HG02973 (cell line): ENCODE measurements at regions not wholly inside any gene's neighbourhood (a gene's known extent, or its start where the extent isn't known, plus 50 kb on each side); places are given as distances from the start of the nearest gene placed in this dataset.
"Not testable (repeated sequence)": the region's sequence is repeated elsewhere in the genome, so short reads cannot be mapped to it uniquely, and the experiment has no call there.

ENCODE experiments used
- ATAC-seq: cut with Tn5 transposase; IDR thresholded peaks from one replicate; pipeline ENCODE4 v1.9.1; 2021; ENCODE audit warnings: moderate library complexity; ENCODE audit not compliant: unreplicated experiment

DNA sequence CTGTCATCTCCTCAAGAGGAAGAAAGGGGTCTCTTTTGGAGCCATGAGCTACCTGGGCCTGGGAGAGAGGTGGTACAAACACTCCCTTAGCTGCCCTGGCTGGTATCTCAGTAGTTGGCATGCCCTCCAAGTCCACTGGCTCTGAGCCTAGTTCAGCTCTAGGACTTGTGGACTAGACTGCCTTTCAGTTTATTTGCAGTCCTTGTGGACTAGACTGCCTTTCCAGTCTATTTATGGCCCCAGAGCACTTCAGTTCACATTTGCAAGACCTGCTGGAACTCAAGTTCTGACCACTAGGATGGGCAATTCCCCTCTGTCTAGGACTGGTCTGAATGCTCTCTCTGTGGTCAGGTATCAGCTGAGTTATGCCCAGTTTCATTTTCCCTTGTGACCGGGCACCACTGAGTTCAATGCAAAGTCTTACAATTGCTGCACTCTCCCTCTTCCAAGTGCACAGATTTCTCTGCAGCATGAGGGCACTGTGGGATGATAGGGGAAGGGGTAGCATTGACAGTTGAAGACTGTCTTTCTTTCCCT is 1019.0 kb downstream of the TAF11L14 start:
- ATAC-seq = no peak

DNA sequence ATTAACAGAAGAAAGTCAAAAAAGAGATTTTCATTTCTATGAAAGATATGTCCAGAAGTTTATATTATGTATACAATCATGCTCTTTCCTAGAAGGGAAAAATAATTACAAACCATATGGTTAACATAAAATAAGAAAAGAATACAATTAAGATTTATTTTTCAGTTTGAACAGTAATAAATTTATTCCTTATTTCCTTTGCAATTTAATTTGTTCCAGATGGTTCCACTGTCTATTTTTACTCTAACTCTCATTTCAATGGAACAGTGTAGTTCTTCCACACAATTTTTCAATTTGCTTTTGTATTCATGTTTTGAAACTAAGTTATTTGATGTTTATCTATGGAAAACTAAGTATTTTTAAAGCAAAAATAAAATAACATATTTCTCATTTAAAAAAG is 1026.3 kb downstream of the TAF11L14 start:
- no peak for ATAC-seq

DNA sequence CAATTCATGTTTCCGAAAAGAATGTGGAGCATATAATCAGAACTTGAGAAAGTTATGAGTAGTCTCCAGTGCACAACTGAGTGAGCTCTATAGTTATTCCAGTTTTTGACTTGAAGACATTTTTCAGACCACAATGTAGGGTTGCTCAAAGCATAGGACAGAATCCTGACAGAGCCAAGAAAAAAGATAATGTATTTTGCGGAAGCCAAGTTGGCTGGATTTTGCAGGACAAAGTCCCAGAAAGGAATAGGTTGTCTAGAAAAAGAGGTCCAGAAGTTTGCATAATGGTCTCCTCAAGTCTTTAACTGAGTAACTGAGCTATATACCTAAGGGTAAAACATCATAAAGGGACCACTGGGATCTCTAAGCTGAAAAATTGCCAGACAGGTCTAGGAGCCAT is 1028.0 kb downstream of the TAF11L14 start:
- ATAC-seq = no peak

DNA sequence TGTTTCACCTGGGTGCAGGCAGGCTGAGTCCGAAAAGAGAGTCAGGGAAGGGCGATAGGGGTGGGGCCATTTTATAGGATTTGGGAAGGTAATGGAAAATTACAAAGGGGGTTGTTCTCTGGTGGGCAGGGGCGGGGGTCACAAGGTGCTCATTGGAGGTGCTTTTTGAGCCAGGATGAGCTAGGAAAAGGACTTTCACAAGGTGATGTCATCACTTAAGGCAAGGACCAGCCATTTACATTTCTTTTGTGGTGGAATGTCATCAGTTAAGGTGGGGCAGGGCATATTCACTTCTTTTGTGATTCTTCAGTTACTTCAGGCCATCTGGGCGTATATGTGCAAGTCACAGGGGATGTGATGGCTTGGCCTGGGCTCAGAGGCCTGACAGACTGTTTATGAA is 1040.0 kb downstream of the TAF11L14 start:
- not testable (repeated sequence) for ATAC-seq

DNA sequence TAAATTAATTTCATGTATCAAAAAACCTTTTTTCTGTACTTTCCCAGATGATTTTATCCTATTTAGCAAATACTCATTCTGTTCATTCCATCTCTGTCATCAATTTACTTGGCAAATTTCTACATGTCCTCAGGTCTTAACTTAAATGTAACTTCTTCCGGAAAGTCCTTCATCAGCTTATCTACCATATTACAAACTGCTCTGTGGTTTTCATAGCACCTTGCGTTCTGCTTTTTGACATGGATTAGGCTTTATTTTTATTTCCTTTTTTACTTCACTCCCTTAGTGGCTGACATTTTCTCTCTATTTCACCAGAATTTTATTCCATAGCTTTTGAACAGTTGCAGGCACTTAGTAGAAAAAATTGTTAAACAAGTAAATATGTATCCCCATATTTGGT is 1040.8 kb downstream of the TAF11L14 start:
- no peak for ATAC-seq

DNA sequence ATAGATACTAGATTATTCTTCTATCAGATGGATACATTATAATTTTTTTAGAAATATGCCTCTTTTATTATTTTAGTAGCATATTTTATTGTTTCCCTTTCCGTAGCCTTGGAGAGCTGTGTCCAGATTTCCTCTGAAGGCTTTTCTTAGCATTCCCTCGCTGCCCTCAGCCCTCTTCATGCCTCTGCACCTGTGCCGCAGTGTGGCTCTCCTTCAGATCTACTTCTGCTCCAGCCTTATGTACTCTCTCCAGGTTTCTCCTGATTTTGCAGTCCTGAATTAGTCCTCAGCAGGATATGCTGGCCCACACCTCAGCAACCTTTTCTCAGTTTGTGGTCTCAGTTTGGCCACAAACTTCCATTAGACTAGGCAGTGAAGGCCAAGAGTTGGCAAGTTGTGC is 1052.0 kb downstream of the TAF11L14 start:
- no peak for ATAC-seq

DNA sequence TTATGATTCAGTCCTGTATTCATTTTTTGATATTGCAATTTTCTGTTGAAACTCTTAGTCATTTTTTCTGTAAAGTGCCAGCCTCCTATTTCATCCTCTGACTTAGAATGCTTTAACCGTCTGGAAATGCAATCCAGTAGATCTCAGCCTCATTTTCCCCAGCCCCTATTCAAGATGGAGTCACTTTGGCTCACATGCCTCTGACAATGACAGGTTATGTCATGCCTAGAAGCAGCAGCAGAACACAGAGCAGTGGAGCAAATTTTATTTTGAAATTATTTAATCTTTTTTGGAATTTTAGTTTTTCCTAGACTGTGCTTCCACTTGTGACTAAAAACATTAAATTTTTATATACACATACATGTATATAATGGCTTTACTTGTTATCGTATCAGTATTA is 1053.2 kb downstream of the TAF11L14 start:
- no peak for ATAC-seq

DNA sequence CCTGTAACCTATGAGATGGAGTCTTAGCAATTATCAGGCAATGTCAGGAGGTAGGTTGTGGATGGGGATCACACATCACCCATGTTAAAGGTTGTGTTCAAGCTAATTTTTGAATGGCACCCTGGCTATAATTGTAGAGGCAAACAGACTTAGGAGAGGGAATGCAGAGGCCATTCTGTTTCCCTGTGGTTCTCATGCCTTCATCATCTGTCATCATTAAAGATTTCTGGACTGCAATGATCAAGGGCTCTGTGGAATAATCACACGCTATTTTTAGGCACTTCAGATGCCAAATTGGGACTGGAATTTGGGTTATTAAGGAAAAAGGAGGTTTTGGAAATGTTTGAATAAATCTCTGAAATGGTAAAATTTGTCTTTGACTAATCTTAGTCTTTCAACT is 1065.4 kb downstream of the TAF11L14 start:
- ATAC-seq = no peak

DNA sequence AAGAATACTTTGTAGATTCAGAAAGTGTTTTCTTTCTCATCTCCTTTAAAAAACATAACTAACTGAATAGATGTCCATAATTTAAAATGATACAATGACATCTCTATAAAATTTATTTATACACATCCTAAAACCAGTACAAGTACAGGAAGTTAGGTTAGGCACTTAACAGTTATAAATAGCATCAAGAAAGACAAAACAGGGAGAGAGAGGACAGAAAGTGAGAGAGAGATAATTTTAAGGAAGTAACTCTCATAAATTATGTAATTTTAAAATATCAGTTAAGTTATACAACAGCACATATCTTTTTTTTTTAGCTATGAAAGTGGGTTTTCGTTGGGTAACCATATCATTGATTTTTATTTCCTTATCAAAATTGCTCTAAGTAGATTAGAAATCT is 1068.6 kb downstream of the TAF11L14 start:
- no peak for ATAC-seq

DNA sequence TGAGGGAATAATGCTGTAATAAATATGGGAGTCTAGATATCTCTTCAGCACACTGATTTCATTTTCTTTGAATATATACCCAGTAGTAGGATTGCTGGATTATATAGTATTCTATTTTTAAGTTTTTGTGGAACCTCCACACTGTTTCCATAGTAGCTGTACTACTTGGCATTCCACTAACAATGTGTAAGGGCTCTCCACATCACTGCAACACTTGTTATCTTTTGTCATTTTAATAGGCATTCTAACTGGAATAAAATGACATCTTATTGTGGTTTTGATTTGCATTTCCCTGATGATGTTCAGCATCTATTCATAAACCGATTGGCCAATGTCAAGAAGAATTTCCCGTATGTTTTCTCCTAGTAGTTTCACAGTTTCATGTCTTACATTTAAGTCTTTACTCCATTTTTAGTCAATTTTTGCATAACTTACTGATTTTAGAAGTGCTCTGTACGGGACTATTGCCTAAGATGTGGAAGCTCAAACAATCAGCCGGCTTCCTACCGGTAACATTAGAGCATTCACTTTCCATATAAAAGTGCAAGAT is 1078.8 kb downstream of the TAF11L14 start:
- ATAC-seq = no peak

DNA sequence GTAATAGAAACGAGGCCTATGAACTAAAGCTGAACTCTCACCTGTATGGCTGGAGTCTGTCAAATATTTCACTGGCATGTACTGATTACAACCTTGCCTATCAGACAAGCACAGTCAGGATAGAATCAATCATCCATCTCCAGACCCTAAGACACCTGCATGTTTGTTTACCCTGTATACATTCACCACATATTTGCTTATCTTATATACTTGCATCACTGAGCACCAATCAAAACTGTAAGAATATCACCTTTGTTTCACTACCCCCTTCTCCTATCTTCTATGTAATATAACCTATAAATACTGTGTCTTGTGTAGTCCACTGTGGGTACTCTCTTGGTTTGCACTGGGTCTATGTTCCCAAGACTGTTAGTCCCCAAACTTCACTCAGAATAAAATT is 1085.7 kb downstream of the TAF11L14 start:
- ATAC-seq = peak; percentile 59

DNA sequence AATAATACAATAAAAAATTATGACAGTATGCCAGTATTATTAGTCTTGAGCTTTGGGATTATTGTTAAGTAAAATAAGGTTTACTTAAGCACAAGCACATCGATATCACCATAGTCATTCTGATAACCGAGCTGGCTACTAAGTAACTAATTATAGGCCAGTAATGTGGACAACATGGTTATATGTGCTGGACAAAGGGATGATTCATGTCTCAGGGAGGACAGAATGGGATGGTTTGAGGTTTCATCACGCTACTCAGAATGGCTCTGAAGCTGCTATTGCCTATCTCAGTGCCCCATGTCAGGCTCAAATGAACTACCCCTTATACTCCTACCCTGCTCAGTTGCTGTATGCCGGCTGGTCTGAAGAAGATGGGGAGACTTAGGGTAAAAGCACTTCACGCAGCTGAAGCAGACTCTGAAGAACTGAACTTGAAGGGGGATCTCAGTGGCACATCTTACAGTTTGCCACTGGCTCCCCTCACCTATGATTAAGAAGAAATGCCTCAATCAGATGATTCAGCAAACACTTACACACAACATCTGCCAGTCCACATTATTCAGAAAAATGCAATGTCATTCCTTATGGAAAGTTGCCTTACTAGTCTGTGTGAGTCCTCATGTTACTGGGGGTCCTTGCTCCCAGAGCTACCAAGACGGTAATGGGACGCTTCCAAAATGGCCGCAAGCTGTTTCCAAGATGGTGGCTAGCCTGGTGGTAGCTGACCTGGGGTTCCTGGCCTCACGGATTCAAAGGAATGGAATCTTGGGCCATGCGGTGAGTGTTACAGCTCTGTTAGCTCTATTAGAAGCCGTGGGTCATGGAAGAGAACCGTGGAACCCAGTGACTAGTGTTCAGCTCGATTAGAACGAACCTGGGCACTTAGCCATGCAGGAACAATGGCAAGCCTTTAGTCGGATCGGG is 1098.6 kb downstream of the TAF11L14 start:
- no peak for ATAC-seq

DNA sequence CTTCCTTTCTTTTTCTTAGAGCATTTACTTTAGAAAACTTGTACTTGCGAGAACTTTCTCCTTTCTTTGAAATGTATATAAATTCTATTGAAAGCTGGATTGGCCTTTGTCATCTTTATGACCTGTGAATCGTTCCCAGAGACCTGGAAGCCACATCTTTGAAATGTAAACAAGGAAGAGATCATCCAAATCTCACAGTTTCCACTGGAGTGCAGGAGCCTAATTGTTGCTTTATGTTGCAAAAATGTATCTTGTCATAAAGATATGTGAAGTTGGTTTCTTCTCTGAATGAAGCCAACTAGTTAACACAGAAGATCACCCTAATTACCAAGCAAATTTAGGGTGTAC is 1101.8 kb downstream of the TAF11L14 start:
- no peak for ATAC-seq

DNA sequence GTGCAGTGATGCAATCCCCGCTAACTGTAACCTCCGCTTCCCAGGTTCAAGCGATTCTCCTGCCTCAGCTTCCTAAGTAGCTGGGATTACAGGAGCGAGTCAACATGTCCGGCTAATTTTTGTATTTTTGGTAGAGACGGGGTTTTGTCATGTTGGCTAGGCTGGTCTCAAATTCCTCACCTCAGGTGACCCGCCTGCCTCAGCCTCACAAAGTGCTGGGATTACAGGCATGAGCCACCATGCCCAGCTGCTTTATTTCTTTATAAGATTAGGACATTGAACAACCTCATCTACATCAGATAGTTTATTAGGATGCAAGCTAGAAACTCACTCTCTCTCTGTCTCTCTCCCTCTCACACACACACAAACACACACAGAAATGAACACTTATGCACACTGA is 1102.5 kb downstream of the TAF11L14 start:
- not testable (repeated sequence) for ATAC-seq

DNA sequence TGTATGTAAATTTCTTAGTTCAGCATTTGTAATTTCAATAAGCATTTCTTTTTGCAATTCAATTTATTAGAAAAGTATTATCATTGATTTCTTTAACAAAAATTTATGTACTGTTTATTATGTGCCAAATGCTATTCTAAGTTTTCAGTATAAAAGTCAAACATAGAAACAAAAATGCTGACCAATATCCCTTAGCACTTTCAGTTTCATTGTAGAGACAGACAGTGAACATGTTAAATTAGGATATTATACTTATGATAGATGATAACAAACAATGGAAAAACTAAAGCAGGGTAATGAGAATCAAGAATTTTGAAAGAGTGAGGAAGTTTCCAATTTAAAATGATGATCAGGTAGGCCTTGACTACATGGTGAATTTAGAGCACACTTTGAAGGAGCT is 1106.0 kb downstream of the TAF11L14 start:
- ATAC-seq = peak; percentile 41

DNA sequence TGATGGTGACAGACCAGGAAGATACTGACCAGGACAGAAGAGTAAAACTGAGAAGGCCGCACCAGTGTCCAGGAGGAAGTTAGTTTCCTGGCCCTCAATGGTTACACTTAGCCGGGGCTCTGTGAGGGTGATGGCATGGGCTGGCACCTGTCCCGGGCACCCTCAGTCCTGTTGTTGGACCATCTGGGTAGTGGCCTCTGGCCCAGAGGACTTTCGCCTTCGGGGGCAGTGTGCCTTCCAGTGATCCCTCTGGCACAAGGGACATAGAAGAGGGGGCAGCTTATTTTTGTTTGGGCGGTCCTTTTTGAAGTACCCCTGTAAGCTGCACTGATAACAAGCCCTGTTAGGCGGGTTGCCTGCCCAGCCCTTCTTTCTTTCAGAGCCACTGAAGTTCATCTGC is 1108.6 kb downstream of the TAF11L14 start:
- ATAC-seq = no peak

DNA sequence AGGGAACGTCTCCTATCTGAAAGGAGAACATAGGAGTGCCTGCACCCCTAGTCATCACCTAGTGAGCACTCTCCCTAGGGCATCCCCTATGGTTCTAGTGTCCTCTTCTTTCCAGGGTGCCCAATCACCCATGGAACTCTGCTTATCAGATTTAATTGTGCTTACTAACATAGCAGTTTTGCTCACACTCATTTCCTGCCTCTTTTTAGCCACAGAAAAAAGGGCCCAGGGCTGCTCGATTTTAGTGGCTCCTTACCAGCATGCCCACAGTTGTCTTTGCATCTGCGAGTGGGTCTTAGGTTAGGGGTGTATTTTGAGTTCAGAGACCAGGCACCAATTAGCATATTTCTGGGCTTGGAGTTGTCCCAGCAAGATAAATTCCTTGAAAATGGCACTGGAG is 1110.2 kb downstream of the TAF11L14 start:
- ATAC-seq = no peak

DNA sequence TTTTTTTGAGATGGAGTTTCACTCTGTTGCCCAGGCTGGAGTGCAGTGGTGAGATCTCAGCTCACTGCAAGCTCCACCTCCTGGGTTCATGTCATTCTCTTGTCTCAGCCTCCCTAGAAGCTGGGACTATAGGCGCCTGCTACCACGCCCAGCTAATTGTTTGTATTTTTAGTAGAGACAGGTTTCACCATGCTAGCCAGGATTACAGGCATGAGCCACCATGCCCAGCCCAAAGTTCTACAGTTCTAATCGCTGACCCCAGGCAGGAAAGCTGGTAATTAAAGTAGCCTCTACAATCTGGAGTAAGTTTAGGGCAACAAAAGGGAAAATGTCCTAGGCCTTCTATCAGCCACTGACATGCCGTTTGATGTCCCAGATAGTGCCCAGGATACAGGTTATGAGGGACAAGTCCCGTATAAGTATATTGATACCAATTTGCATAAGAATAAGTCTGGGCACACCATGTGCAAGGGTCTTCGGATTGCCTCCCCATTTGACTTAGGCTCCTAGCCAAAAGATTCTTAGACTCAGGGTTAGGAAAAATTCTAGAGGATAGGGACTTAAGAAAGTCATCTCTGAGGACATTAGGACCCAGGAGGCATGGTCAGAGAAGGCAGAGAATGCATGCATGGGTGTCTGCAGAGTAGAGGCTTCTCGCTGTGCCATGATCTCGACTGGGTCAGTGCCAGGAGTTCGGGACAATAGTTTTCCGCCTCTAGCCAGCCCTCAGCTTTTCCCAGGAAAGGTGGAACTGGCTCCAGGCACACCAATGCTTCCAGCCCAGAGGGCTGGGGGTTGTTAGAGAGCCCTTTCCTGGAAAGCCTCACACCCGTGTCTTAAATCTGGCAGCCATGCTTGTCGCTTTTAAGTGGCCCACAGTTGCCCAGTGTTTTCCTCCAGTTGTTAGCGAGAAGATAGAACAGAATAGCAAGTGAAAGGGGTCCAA is 1111.1 kb downstream of the TAF11L14 start:
- peak; percentile 26 for ATAC-seq

DNA sequence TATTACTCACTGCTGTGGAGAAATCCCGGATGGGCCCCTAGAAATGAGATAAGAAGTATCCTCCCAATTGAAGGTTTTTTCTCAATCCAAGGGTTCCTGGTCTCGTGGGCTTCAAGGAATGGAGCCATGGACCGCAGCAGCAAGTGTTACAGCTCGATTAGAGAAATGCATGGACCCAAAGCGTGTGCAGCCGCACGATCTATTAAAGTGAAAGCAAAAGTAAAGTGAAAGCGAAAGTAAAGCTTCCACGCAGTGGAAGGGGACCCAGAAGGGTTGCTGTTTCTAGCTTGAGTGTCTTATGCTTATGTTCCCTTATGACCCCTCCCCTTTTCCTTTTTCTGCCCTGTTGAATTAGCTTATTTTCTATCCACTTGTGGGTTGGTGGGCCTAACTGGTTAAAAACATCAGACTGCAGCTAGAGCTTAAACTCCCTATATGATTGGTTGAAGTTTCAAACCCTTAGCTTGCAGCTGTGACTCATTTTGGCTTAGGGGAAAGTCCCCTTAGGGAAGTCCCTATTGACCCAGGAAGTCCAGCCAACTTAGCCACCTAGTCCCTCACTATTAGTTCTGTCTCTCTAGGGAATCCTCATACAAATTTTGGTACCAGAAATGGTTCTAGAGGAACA is 1111.8 kb downstream of the TAF11L14 start:
- ATAC-seq = peak; percentile 77

DNA sequence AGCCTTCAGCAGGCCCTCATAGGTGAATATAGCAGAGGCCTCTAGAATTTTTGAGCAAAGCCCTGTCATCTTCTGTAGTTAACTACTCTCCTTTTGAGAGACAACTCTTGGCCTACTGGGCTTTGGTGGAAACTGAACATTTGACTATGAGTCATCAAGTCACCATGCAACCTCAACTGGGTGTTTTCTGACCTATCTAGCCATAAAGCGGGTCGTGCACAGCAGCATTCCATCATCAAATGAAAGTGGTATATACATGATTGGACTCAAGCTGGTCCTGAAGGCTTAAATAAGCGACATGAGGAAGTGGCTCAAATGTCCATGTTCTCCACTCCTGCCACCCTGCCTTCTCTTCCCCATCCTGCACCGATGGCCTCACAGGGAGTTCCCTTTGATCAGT is 1115.5 kb downstream of the TAF11L14 start:
- ATAC-seq = peak; percentile 20

DNA sequence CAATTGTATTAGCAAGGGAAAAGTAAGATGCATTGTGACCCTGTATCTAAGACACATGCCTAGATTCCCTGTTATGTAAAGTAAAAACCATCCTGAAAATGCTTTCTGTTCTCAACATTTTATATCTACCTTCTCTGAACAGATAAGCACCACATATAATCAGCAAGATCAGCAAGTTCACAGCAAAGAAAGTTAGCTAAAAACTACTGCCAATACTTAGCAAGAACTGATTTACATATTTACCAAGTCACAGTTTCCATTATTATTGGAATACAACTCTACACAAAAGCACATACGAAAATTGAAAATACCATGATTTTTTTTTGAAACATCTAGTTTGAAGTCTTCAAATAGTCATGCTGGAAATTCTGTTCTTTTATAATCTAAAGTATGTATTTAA is 1118.1 kb downstream of the TAF11L14 start:
- ATAC-seq = no peak
